ENCODE measurements at regions not wholly inside any gene's neighbourhood (a gene's known extent, or its start where the extent isn't known, plus 50 kb on each side); places are given as distances from the start of the nearest gene placed in this dataset.

DNA sequence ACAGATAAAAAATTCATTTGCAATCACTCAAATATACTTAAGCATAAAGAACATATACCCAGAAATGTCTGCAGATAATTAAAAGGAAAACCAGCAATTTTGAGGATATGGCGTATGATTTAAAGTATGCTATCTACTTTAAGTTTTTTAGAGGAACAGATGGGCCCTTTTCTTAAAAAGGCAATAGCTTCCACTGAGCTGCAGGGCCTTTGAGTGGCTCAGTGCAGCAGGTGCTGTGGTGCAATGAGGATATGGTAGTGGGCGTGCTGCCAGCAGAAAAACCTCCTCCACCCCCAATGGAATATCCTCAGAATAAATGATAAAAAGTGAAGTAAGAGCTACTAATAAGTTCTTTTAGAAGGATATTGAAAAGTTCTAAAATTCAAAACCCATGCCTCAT, 814.5 kb downstream of the MTRR start:
- ChIA-PET POLR2A (no interaction called here), CTCF (no interaction called here)
- no peak overlapping the region for H3K4me3 Mint-ChIP-seq
- no peaks in the 10 kb centered on the region for H3K27me3 Mint-ChIP-seq
- H3K4me1 ChIP-seq (ENCODE audit: control insufficient read depth in 1 of 2, extremely low read depth in 1 of 2, insufficient read depth in 2 of 2, low read length in 2 of 2), result no peaks in the 10 kb centered on the region
- no peak overlapping the region for H3K27ac Mint-ChIP-seq
- H3K36me3 Mint-ChIP-seq, result no peaks in the 10 kb centered on the region
- H3K4me1 Mint-ChIP-seq, result no peaks in the 10 kb centered on the region
- no peak overlapping the region for H3K27ac ChIP-seq (ENCODE audit: low read length)
- no peak overlapping the region for H3K4me3 ChIP-seq (ENCODE audit: control insufficient read depth in 1 of 2, extremely low read depth in 1 of 2, low read length in 1 of 2)
- 33% methylated on average over 1 of the region's 2 CpGs for WGBS (ENCODE audit: insufficient coverage)
- H3K9me3 Mint-ChIP-seq, result peaks cover 1 to 3% (median 2%) of the 10 kb centered on the region in 3 donors
- H3K27me3 ChIP-seq (replicated peaks in 1 of 2; ENCODE audit: control insufficient read depth in 2 of 2, extremely low read depth in 1 of 2, insufficient read depth in 2 of 2, low read length in 1 of 2), result no peaks in the 10 kb centered on the region
- no peaks in the 10 kb centered on the region for H3K9me3 ChIP-seq
- no peaks in the 10 kb centered on the region for H3K36me3 ChIP-seq (ENCODE audit: control insufficient read depth in 2 of 2, extremely low read depth in 1 of 2, insufficient read depth in 1 of 2, low read length in 1 of 2)
- ATAC-seq (replicated peaks in 1 of 4) (no peak), DNase-seq (no peak)

DNA sequence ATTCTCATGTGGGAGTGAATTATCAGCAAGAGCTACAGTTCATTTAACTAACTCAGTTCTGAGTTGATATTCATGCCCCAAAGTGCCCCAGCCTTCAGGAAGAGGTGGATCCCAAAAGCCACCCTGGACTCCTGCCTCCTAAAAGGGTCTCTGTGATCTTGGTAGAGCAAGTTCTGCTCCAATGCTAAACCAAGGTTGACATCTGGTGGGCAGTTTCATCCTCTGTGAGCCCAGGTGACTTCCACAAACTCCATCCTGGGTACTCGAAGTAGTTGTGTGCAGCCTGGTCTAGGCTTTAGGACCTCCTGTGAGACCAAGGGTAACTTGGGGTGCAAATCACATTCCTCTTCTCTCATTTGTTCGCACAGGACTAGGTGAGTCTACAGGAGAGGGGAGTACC, 816.8 kb downstream of the MTRR start:
- Mint-ChIP-seq H3K9me3 (peaks cover 0 to 15% (median 2%) of the 10 kb centered on the region in 3 donors), H3K4me1 (no peaks in the 10 kb centered on the region)
- 83% methylated on average over 1 of the region's 2 CpGs for WGBS (ENCODE audit: insufficient coverage)

DNA sequence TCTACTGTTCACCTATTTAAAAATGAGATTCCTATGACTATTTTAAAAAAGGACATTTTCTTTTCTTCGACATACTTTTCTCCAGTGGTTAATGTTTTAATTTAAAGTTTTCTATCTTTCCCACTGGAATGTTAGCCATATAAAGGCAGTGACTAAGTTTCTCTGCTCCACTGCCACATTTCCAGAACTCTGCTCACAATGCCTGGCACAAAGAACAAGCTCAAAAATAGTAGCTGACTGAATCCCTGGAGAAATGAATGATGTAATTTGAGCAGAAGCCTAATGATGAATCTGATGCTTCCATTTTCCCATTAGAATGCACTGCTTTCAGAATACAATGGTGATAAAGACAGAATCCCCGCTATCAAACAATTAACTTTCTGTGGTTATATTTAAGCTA, 817.8 kb downstream of the MTRR start:
- POLR2A ChIA-PET, result interaction anchor here in 1 of 2 donors (0.7 kb wide), 1 partner anchor 189 kb away, joined by 3 read pairs; no protein-coding TSS in a partner anchor
- Mint-ChIP-seq H3K4me1 (no peaks in the 10 kb centered on the region), H3K36me3 (no peaks in the 10 kb centered on the region), H3K9me3 (peaks cover 0 to 15% (median 2%) of the 10 kb centered on the region in 3 donors), H3K4me3 (no peak overlapping the region), H3K27me3 (no peaks in the 10 kb centered on the region), H3K27ac (no peak overlapping the region)
- DNase-seq (no peak), ATAC-seq (replicated peaks in 1 of 4) (no peak)
- CTCF ChIA-PET, result no interaction called here
- Histone ChIP-seq H3K27me3 (replicated peaks in 1 of 2; ENCODE audit: control insufficient read depth in 2 of 2, extremely low read depth in 1 of 2, insufficient read depth in 2 of 2, low read length in 1 of 2) (no peaks in the 10 kb centered on the region), H3K9me3 (no peaks in the 10 kb centered on the region), H3K4me3 (ENCODE audit: control insufficient read depth in 1 of 2, extremely low read depth in 1 of 2, low read length in 1 of 2) (no peak overlapping the region), H3K27ac (ENCODE audit: low read length) (no peak overlapping the region), H3K4me1 (ENCODE audit: control insufficient read depth in 1 of 2, extremely low read depth in 1 of 2, insufficient read depth in 2 of 2, low read length in 2 of 2) (no peaks in the 10 kb centered on the region), H3K36me3 (ENCODE audit: control insufficient read depth in 2 of 2, extremely low read depth in 1 of 2, insufficient read depth in 1 of 2, low read length in 1 of 2) (no peaks in the 10 kb centered on the region)
- no CpG with 5 or more reads among the region's 2 CpGs for WGBS (ENCODE audit: insufficient coverage)

More for the DNA sequence above, 816.8 kb downstream of the MTRR start:
- Mint-ChIP-seq H3K27me3 (no peaks in the 10 kb centered on the region), H3K27ac (no peak overlapping the region), H3K4me3 (no peak overlapping the region), H3K36me3 (no peaks in the 10 kb centered on the region)
- Histone ChIP-seq H3K27ac (ENCODE audit: low read length) (no peak overlapping the region), H3K9me3 (no peaks in the 10 kb centered on the region), H3K27me3 (replicated peaks in 1 of 2; ENCODE audit: control insufficient read depth in 2 of 2, extremely low read depth in 1 of 2, insufficient read depth in 2 of 2, low read length in 1 of 2) (no peaks in the 10 kb centered on the region), H3K4me1 (ENCODE audit: control insufficient read depth in 1 of 2, extremely low read depth in 1 of 2, insufficient read depth in 2 of 2, low read length in 2 of 2) (no peaks in the 10 kb centered on the region), H3K36me3 (ENCODE audit: control insufficient read depth in 2 of 2, extremely low read depth in 1 of 2, insufficient read depth in 1 of 2, low read length in 1 of 2) (no peaks in the 10 kb centered on the region), H3K4me3 (ENCODE audit: control insufficient read depth in 1 of 2, extremely low read depth in 1 of 2, low read length in 1 of 2) (no peak overlapping the region)
- CTCF ChIA-PET, result no interaction called here
- ATAC-seq (replicated peaks in 1 of 4) (no peak), DNase-seq (no peak)
- POLR2A ChIA-PET, result no interaction called here

DNA sequence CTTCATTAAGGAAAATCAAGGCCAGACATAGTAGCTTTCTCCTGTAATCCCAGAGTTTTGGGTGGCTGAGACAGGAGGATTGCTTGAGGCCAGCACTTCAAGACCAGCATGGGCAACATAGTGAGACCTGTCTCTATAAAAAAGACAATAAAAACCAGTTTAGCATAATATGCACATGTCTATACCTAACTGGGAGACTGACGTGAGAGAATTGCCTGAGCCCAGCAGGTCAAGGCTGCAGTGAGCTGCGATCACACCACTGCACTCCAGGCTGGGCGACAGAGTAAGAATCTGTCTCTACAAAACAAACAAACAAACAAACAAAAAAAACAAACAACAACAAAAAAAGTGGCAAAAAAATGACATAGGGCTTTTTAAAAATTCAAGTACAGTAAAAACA, 820.8 kb downstream of the MTRR start:
- DNase-seq, result no peak
- no peaks in the 10 kb centered on the region for H3K27me3 Mint-ChIP-seq
- H3K27ac Mint-ChIP-seq, result no peak overlapping the region
- no peaks in the 10 kb centered on the region for H3K27me3 ChIP-seq (replicated peaks in 1 of 2; ENCODE audit: control insufficient read depth in 2 of 2, extremely low read depth in 1 of 2, insufficient read depth in 2 of 2, low read length in 1 of 2)
- no peak for ATAC-seq (replicated peaks in 1 of 4)
- no peaks in the 10 kb centered on the region for H3K9me3 ChIP-seq
- ChIA-PET POLR2A (no interaction called here), CTCF (no interaction called here)
- no peak overlapping the region for H3K4me3 ChIP-seq (ENCODE audit: control insufficient read depth in 1 of 2, extremely low read depth in 1 of 2, low read length in 1 of 2)
- peaks cover 0 to 15% (median 2%) of the 10 kb centered on the region in 3 donors for H3K9me3 Mint-ChIP-seq
- no peak overlapping the region for H3K4me3 Mint-ChIP-seq
- no peak overlapping the region for H3K27ac ChIP-seq (ENCODE audit: low read length)
- no peaks in the 10 kb centered on the region for H3K36me3 Mint-ChIP-seq
- 100% methylated on average over 2 of the region's 3 CpGs for WGBS (ENCODE audit: insufficient coverage)
- no peaks in the 10 kb centered on the region for H3K36me3 ChIP-seq (ENCODE audit: control insufficient read depth in 2 of 2, extremely low read depth in 1 of 2, insufficient read depth in 1 of 2, low read length in 1 of 2)
- H3K4me1 ChIP-seq (ENCODE audit: control insufficient read depth in 1 of 2, extremely low read depth in 1 of 2, insufficient read depth in 2 of 2, low read length in 2 of 2), result no peaks in the 10 kb centered on the region
- no peaks in the 10 kb centered on the region for H3K4me1 Mint-ChIP-seq

DNA sequence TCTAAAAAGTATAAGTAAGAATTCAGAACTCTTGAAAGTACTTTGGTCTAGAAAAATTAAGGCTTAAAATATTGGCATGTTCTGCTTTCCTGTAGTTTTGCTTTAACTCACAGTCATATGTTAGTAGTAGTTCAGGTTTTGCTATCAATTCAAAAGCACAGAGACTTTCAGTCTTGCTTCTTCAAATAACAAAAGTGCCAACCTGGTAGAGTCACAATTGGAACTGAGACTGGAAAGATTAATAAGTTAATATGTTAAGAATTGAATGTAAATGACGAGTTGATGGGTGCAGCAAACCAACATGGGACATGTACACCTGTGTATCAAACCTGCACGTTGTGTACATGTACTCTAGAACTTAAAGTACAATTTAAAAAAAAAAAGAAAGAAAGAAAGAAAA, 822.3 kb downstream of the MTRR start:
- H3K4me1 Mint-ChIP-seq, result no peaks in the 10 kb centered on the region
- no peak for ATAC-seq (replicated peaks in 1 of 4)
- Histone ChIP-seq H3K4me3 (ENCODE audit: control insufficient read depth in 1 of 2, extremely low read depth in 1 of 2, low read length in 1 of 2) (no peak overlapping the region), H3K27ac (ENCODE audit: low read length) (no peak overlapping the region), H3K4me1 (ENCODE audit: control insufficient read depth in 1 of 2, extremely low read depth in 1 of 2, insufficient read depth in 2 of 2, low read length in 2 of 2) (no peaks in the 10 kb centered on the region), H3K9me3 (no peaks in the 10 kb centered on the region), H3K36me3 (ENCODE audit: control insufficient read depth in 2 of 2, extremely low read depth in 1 of 2, insufficient read depth in 1 of 2, low read length in 1 of 2) (no peaks in the 10 kb centered on the region), H3K27me3 (replicated peaks in 1 of 2; ENCODE audit: control insufficient read depth in 2 of 2, extremely low read depth in 1 of 2, insufficient read depth in 2 of 2, low read length in 1 of 2) (no peaks in the 10 kb centered on the region)
- DNase-seq, result no peak
- H3K27me3 Mint-ChIP-seq, result no peaks in the 10 kb centered on the region
- no peak overlapping the region for H3K27ac Mint-ChIP-seq
- no CpG with 5 or more reads among the region's 2 CpGs for WGBS (ENCODE audit: insufficient coverage)
- POLR2A ChIA-PET, result no interaction called here
- peaks cover 6 to 15% (median 7%) of the 10 kb centered on the region in 3 donors for H3K9me3 Mint-ChIP-seq
- CTCF ChIA-PET, result no interaction called here
- no peak overlapping the region for H3K4me3 Mint-ChIP-seq
- H3K36me3 Mint-ChIP-seq, result no peaks in the 10 kb centered on the region

DNA sequence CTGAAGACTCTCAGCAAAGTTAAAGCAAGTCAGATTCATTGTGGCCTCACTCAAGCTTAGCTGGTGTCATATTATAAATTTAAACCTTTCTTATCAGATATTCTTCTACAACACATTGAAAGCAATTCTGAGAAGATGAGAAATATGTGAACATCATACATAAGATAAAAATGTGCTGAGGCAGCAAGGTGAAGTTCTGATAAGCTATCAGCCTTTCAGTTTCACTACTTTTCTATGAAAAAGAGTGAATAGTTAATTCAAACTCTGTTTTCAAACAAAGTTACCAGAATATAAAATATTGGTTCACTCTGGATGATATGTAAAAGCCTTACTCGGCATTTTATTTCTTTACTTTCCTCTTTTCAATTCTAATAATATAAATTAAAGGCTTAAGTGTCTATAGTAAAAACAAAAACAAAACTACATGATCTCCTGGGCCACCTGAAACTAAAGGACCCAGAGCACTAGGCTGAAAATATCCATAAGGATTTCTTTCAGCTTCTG, 824.4 kb downstream of the MTRR start:
- no peaks in the 10 kb centered on the region for H3K4me1 ChIP-seq (ENCODE audit: control insufficient read depth in 1 of 2, extremely low read depth in 1 of 2, insufficient read depth in 2 of 2, low read length in 2 of 2)
- ChIA-PET CTCF (no interaction called here), POLR2A (no interaction called here)
- H3K27ac ChIP-seq (ENCODE audit: low read length), result no peak overlapping the region
- H3K4me1 Mint-ChIP-seq, result no peaks in the 10 kb centered on the region
- ATAC-seq (replicated peaks in 1 of 4) (no peak), DNase-seq (no peak)
- H3K9me3 ChIP-seq, result no peaks in the 10 kb centered on the region
- H3K4me3 Mint-ChIP-seq, result no peak overlapping the region
- H3K36me3 Mint-ChIP-seq, result no peaks in the 10 kb centered on the region
- H3K36me3 ChIP-seq (ENCODE audit: control insufficient read depth in 2 of 2, extremely low read depth in 1 of 2, insufficient read depth in 1 of 2, low read length in 1 of 2), result no peaks in the 10 kb centered on the region
- H3K27me3 ChIP-seq (replicated peaks in 1 of 2; ENCODE audit: control insufficient read depth in 2 of 2, extremely low read depth in 1 of 2, insufficient read depth in 2 of 2, low read length in 1 of 2), result no peaks in the 10 kb centered on the region
- H3K9me3 Mint-ChIP-seq, result peaks cover 7 to 12% (median 7%) of the 10 kb centered on the region in 3 donors
- no peak overlapping the region for H3K4me3 ChIP-seq (ENCODE audit: control insufficient read depth in 1 of 2, extremely low read depth in 1 of 2, low read length in 1 of 2)
- no peaks in the 10 kb centered on the region for H3K27me3 Mint-ChIP-seq
- no peak overlapping the region for H3K27ac Mint-ChIP-seq
- no CpG with 5 or more reads among the region's 1 CpG for WGBS (ENCODE audit: insufficient coverage)

DNA sequence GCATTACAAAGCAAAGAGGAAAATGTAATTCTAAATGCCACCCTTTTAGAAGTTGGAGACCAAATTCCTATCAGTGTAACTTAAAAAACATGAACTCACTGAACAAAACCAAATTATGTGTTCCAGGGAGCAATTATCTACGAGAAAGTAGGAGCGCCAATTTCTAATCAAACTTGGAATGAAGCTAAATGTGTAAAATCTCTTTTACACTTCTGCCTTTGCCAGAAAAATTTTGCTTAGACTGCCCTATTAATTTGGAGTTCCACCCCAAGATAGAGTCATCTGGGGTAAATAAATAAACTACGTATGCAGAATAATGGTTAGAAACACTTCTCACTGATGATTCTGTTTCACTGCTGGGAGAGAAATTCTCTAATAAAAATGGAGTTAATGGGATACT, 825.6 kb downstream of the MTRR start:
- Histone ChIP-seq H3K4me1 (ENCODE audit: control insufficient read depth in 1 of 2, extremely low read depth in 1 of 2, insufficient read depth in 2 of 2, low read length in 2 of 2) (no peaks in the 10 kb centered on the region), H3K27me3 (replicated peaks in 1 of 2; ENCODE audit: control insufficient read depth in 2 of 2, extremely low read depth in 1 of 2, insufficient read depth in 2 of 2, low read length in 1 of 2) (no peaks in the 10 kb centered on the region), H3K4me3 (ENCODE audit: control insufficient read depth in 1 of 2, extremely low read depth in 1 of 2, low read length in 1 of 2) (no peak overlapping the region), H3K36me3 (ENCODE audit: control insufficient read depth in 2 of 2, extremely low read depth in 1 of 2, insufficient read depth in 1 of 2, low read length in 1 of 2) (no peaks in the 10 kb centered on the region), H3K27ac (ENCODE audit: low read length) (no peak overlapping the region), H3K9me3 (no peaks in the 10 kb centered on the region)
- no peaks in the 10 kb centered on the region for H3K36me3 Mint-ChIP-seq
- no peak for ATAC-seq (replicated peaks in 1 of 4)
- H3K27me3 Mint-ChIP-seq, result no peaks in the 10 kb centered on the region
- DNase-seq, result no peak
- H3K27ac Mint-ChIP-seq, result no peak overlapping the region
- H3K4me3 Mint-ChIP-seq, result no peak overlapping the region
- no peaks in the 10 kb centered on the region for H3K4me1 Mint-ChIP-seq
- ChIA-PET CTCF (no interaction called here), POLR2A (interaction anchor here in 1 of 2 donors (0.6 kb wide), 1 partner anchor 14 kb away, joined by 4 read pairs; no protein-coding TSS in a partner anchor)
- peaks cover 7 to 8% (median 7%) of the 10 kb centered on the region in 3 donors for H3K9me3 Mint-ChIP-seq
- WGBS (ENCODE audit: insufficient coverage), result no CpG with 5 or more reads among the region's 3 CpGs
